H9 (cell line): ENCODE measurements at regions not wholly inside any gene's neighbourhood (a gene's known extent, or its start where the extent isn't known, plus 50 kb on each side); places are given as distances from the start of the nearest gene placed in this dataset.

ENCODE experiments used
- DNase-seq: peaks from one replicate; pipeline ENCODE4 v3.0.0-alpha.2; 2017
- H2AFZ ChIP-seq: one replicate; pipeline ENCODE4 v1.6.1; 2013; ENCODE audit warnings: mild to moderate bottlenecking, low read length, control low read depth, moderate library complexity
- H2AK5ac ChIP-seq: 2 replicates; pipeline ENCODE4 v1.6.1; 2013; ENCODE audit warnings: low read length, control low read depth, mixed read lengths; ENCODE audit not compliant: insufficient read length
- H2BK120ac ChIP-seq: one replicate; pipeline ENCODE4 v1.6.1; 2013; ENCODE audit warnings: low read depth, mild to moderate bottlenecking, low read length, control low read depth, inconsistent platforms; ENCODE audit not compliant: poor library complexity, severe bottlenecking
- H2BK12ac ChIP-seq: 2 replicates; pipeline ENCODE4 v1.6.1; 2013; ENCODE audit warnings: low read length, control low read depth, mixed read lengths, low read depth; ENCODE audit not compliant: insufficient read length
- H2BK15ac ChIP-seq: 2 replicates; pipeline ENCODE4 v1.6.1; 2013; ENCODE audit warnings: low read depth, low read length, control low read depth
- H2BK20ac ChIP-seq: one replicate; pipeline ENCODE4 v1.6.1; 2013; ENCODE audit warnings: low read depth, mild to moderate bottlenecking, low read length, control low read depth, inconsistent platforms; ENCODE audit not compliant: poor library complexity, severe bottlenecking
- H2BK5ac ChIP-seq: 2 replicates; pipeline ENCODE4 v1.6.1; 2013; ENCODE audit warnings: low read length, control low read depth, mixed read lengths; ENCODE audit not compliant: insufficient read length
- H3K14ac ChIP-seq: 2 replicates; pipeline ENCODE4 v1.6.1; 2013; ENCODE audit warnings: low read length, control low read depth; ENCODE audit not compliant: insufficient read depth
- H3K18ac ChIP-seq: 2 replicates; pipeline ENCODE4 v1.6.1; 2013; ENCODE audit warnings: low read depth, mild to moderate bottlenecking, mixed read lengths, low read length, control low read depth; ENCODE audit not compliant: insufficient read length
- H3K23ac ChIP-seq: 2 replicates; pipeline ENCODE4 v1.6.1; 2013; ENCODE audit warnings: low read length, control low read depth, mixed read lengths, low read depth; ENCODE audit not compliant: insufficient read length
- H3K23me2 ChIP-seq: 2 replicates; pipeline ENCODE4 v1.6.1; 2013; ENCODE audit warnings: low read depth, mild to moderate bottlenecking, mixed read lengths, low read length, control low read depth; ENCODE audit not compliant: insufficient read length, poor library complexity, severe bottlenecking
- H3K27ac ChIP-seq: 2 replicates; pipeline ENCODE4 v1.5.1; 2013; ENCODE audit warnings: low read length, control low read depth, mixed read lengths, low read depth; ENCODE audit not compliant: insufficient read length
- H3K27me3 ChIP-seq: 2 replicates; pipeline ENCODE4 v1.6.1; 2013; ENCODE audit warnings: low read length, control low read depth, inconsistent platforms; ENCODE audit not compliant: insufficient read depth
- H3K4ac ChIP-seq: 2 replicates; pipeline ENCODE4 v1.6.1; 2013; ENCODE audit warnings: low read depth, mild to moderate bottlenecking, control low read depth, inconsistent platforms, low read length, moderate library complexity
- H3K4me1 ChIP-seq: 2 replicates; pipeline ENCODE4 v1.6.1; 2013; ENCODE audit warnings: low read length, control low read depth, inconsistent platforms; ENCODE audit not compliant: insufficient read depth
- H3K4me2 ChIP-seq: 2 replicates; pipeline ENCODE4 v1.6.1; 2013; ENCODE audit warnings: low read length, control low read depth, mixed read lengths; ENCODE audit not compliant: insufficient read length, insufficient read depth
- H3K56ac ChIP-seq: 2 replicates; pipeline ENCODE4 v1.6.1; 2013; ENCODE audit warnings: low read depth, mild to moderate bottlenecking, mixed read lengths, low read length, control low read depth; ENCODE audit not compliant: insufficient read length
- H3K79me1 ChIP-seq: 2 replicates; pipeline ENCODE4 v1.6.1; 2013; ENCODE audit warnings: low read depth, mild to moderate bottlenecking, moderate library complexity, low read length, control low read depth, inconsistent platforms; ENCODE audit not compliant: insufficient read depth, poor library complexity, severe bottlenecking
- H3K79me2 ChIP-seq: 2 replicates; pipeline ENCODE4 v1.6.1; 2013; ENCODE audit warnings: low read length, control low read depth, inconsistent platforms; ENCODE audit not compliant: insufficient read depth
- H3K9ac ChIP-seq: 2 replicates; pipeline ENCODE4 v1.6.1; 2013; ENCODE audit warnings: low read length, control low read depth, mixed read lengths; ENCODE audit not compliant: insufficient read length; ENCODE audit errors: extremely low read depth
- H3K9me3 ChIP-seq: one replicate; pipeline ENCODE4 v1.6.1; 2013; ENCODE audit warnings: low read depth, low read length, inconsistent platforms; ENCODE audit not compliant: control insufficient read depth
- H3T11ph ChIP-seq: one replicate; pipeline ENCODE4 v1.6.1; 2013; ENCODE audit warnings: mild to moderate bottlenecking, low read length, control low read depth, inconsistent platforms
- H4K20me1 ChIP-seq: one replicate; pipeline ENCODE4 v1.6.1; 2013; ENCODE audit not compliant: control insufficient read depth, insufficient read length, insufficient read depth
- H4K5ac ChIP-seq: 2 replicates; pipeline ENCODE4 v1.6.1; 2013; ENCODE audit warnings: low read depth, mild to moderate bottlenecking, mixed read lengths, low read length, control low read depth; ENCODE audit not compliant: insufficient read length
- H4K8ac ChIP-seq: replicated peaks from 2 replicates; pipeline ENCODE4 v1.6.1; 2013; ENCODE audit warnings: low read length, control low read depth, mixed read lengths, low read depth; ENCODE audit not compliant: insufficient read length
- H4K91ac ChIP-seq: 2 replicates; pipeline ENCODE4 v1.6.1; 2013; ENCODE audit warnings: low read depth, mild to moderate bottlenecking, moderate library complexity, mixed read lengths, low read length, control low read depth; ENCODE audit not compliant: insufficient read length
- H3K27ac Mint-ChIP-seq, 3 experiments: 2 replicates in 2 of 3; 3 replicates in 1 of 3; pipeline ENCODE4 v1.8.0; 2020 to 2021; ENCODE audit warnings: mixed read lengths in 3 of 3, mild to moderate bottlenecking in 1 of 3, moderate library complexity in 1 of 3
- H3K27me3 Mint-ChIP-seq: 2 replicates; pipeline ENCODE4 v1.8.0; 2021; ENCODE audit warnings: low read depth, mild to moderate bottlenecking, moderate library complexity, mixed read lengths
- H3K36me3 Mint-ChIP-seq, 3 experiments: 2 replicates in 2 of 3; 3 replicates in 1 of 3; pipeline ENCODE4 v1.8.0; 2020 to 2021; ENCODE audit warnings: low read depth in 3 of 3, mixed read lengths in 3 of 3; ENCODE audit not compliant: insufficient read depth in 1 of 3
- H3K4me1 Mint-ChIP-seq, 2 experiments: 2 replicates each; pipeline ENCODE4 v1.8.0; 2020; ENCODE audit warnings: mixed read lengths in 2 of 2
- H3K4me3 Mint-ChIP-seq, 2 experiments: 2 replicates in 1 of 2; 3 replicates in 1 of 2; pipeline ENCODE4 v1.8.0; 2020 to 2021; ENCODE audit warnings: mild to moderate bottlenecking in 2 of 2, mixed read lengths in 2 of 2, moderate library complexity in 1 of 2
- H3K9me3 Mint-ChIP-seq, 2 experiments: 2 replicates in 1 of 2; 3 replicates in 1 of 2; pipeline ENCODE4 v1.8.0; 2020; ENCODE audit warnings: mild to moderate bottlenecking in 2 of 2, mixed read lengths in 2 of 2, moderate library complexity in 1 of 2
- WGBS: extraction: QIAGEN DNeasy Blood & Tissue Kit; methylation state at CpG from one replicate; pipeline ENCODE4 v1.1.7; 2013; ENCODE audit warnings: missing lambda C conversion rate, low lambda C conversion rate, mixed read lengths; ENCODE audit not compliant: insufficient read length; ENCODE audit errors: extremely low coverage; 5-methylcytosine and 5-hydroxymethylcytosine counted together
- TF ChIP-seq, protein P1 (sequence below): fragments of 200-600 bp; sonication (generic); conservative IDR thresholded peaks from 3 replicates; pipeline ENCODE4 v1.8.0; 2021; ENCODE audit warnings: antibody characterized with exemption, mild to moderate bottlenecking

GRCh38 chr6:50527985-50528384, 185.3 kb upstream of the TFAP2D start:
- no peak overlapping the region for H3K4me3 Mint-ChIP-seq
- no peaks in the 10 kb centered on the region for H3K9me3 Mint-ChIP-seq
- Histone ChIP-seq H3K27me3 (no peaks in the 10 kb centered on the region), H3K79me1 (no peaks in the 10 kb centered on the region), H3K4me1 (no peaks in the 10 kb centered on the region), H4K5ac (no peak overlapping the region), H3K9me3 (no peaks in the 10 kb centered on the region), H3K23ac (no peak overlapping the region), H2AFZ (no peak overlapping the region), H3K27ac (no peak overlapping the region), H3K56ac (no peak overlapping the region), H3K79me2 (no peaks in the 10 kb centered on the region), H3K4ac (no peak overlapping the region), H2AK5ac (no peak overlapping the region), H2BK5ac (no peak overlapping the region), H2BK15ac (no peak overlapping the region), H4K8ac (no peak overlapping the region), H4K91ac (no peak overlapping the region), H3K14ac (no peak overlapping the region), H3K4me2 (no peak overlapping the region), H3K18ac (no peak overlapping the region), H3K23me2 (no peaks in the 10 kb centered on the region), H2BK20ac (no peak overlapping the region), H4K20me1 (no peaks in the 10 kb centered on the region), H3T11ph (no peak overlapping the region), H2BK120ac (no peak overlapping the region), H2BK12ac (no peak overlapping the region), H3K9ac (no peak overlapping the region)
- H3K27me3 Mint-ChIP-seq: no peaks in the 10 kb centered on the region
- H3K27ac Mint-ChIP-seq: no peak overlapping the region
- no peaks in the 10 kb centered on the region for H3K4me1 Mint-ChIP-seq
- DNase-seq: no peak
- WGBS: no CpG with 5 or more reads among the region's 2 CpGs
- H3K36me3 Mint-ChIP-seq: no peaks in the 10 kb centered on the region
- TF ChIP-seq, protein P1, sequence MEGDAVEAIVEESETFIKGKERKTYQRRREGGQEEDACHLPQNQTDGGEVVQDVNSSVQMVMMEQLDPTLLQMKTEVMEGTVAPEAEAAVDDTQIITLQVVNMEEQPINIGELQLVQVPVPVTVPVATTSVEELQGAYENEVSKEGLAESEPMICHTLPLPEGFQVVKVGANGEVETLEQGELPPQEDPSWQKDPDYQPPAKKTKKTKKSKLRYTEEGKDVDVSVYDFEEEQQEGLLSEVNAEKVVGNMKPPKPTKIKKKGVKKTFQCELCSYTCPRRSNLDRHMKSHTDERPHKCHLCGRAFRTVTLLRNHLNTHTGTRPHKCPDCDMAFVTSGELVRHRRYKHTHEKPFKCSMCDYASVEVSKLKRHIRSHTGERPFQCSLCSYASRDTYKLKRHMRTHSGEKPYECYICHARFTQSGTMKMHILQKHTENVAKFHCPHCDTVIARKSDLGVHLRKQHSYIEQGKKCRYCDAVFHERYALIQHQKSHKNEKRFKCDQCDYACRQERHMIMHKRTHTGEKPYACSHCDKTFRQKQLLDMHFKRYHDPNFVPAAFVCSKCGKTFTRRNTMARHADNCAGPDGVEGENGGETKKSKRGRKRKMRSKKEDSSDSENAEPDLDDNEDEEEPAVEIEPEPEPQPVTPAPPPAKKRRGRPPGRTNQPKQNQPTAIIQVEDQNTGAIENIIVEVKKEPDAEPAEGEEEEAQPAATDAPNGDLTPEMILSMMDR: no peak
